HG02798 (cell line): ENCODE measurements at regions not wholly inside any gene's neighbourhood (a gene's known extent, or its start where the extent isn't known, plus 50 kb on each side); places are given as distances from the start of the nearest gene placed in this dataset.
"Not testable (repeated sequence)": the region's sequence is repeated elsewhere in the genome, so short reads cannot be mapped to it uniquely, and the experiment has no call there.

Experiments
- ATAC-seq: cut with Tn5 transposase; IDR thresholded peaks from one replicate; pipeline ENCODE4 v1.9.1; 2021; ENCODE audit warnings: mild to moderate bottlenecking; ENCODE audit not compliant: unreplicated experiment, poor library complexity

DNA sequence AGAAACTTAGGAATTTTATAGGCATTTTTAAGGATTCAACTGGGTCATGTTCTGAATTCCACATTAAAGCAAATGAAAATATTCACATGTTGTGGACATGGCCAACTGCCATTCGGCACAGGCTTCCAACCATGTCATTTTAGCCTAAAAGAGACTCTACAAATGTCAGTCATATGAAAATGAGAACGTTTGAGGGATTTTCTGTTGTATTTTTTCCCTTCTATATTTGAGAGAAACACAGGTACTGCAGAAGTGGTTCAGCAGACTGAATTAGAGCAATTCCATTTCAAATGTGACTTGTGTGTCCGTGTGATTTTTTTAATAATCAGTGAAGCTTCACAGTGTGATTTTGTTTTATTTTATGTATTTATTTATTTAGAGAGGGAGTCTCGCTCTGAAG lies 124.3 kb downstream of the TP53TG3F start:
- not testable (repeated sequence) for ATAC-seq

DNA sequence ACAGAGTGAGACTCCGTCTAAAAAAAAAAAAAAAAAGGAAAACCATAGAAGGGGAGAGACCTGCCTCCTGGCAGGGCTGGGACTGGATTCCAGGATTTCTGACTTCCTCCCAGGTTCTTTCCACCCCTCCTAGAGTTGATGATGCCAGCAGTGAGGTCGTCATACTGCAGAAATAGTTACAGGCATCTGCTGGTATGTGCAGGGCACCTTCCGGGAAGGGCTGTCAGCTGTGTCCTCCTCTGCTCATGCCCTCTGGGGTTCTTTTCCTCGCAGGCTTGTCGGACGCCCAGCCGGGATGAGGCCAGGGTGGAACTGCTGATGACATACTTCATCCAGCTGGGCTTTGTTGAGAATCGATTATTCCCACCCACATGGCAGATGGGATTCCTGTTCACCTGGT lies 129.2 kb downstream of the TP53TG3F start:
- ATAC-seq = not testable (repeated sequence)

DNA sequence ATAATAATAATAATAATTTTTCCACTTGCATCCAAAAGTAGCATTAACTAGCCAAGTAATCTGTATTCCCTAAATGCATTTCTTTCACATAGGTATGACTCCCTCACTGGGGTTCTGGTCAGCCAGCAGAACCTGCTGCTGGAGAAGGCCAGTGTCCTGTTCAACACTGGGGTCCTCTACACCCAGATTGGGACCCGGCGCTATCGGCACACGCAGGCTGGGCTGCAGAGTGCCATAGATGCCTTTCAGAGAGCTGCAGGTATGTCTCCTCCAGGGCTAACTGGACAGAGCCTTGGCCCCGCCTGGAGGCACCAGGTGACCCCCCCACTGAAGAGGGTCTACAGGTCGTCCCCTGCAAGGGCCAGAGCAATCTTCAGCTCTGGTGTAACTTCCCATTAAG lies 133.9 kb downstream of the TP53TG3F start:
- not testable (repeated sequence) for ATAC-seq

DNA sequence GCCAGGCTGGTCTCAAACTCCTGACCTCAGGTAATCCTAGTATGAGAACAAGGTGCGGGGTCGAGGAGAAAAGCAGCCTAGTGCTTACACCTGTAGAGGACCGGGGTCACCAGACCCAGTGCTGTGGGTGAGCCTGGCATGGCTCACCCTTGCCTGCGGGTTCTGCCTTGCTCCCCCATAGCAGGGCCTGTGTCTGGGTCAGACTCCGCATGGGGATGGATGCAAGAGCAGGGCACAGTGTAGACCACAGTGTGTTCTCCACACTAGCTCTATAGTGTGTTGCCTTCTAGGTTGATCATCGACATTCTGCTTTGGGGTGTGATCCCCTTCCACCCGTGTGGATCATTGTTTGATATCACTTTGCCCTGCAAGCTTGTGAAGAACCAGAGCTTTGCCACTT lies 135.7 kb downstream of the TP53TG3F start:
- not testable (repeated sequence) for ATAC-seq

DNA sequence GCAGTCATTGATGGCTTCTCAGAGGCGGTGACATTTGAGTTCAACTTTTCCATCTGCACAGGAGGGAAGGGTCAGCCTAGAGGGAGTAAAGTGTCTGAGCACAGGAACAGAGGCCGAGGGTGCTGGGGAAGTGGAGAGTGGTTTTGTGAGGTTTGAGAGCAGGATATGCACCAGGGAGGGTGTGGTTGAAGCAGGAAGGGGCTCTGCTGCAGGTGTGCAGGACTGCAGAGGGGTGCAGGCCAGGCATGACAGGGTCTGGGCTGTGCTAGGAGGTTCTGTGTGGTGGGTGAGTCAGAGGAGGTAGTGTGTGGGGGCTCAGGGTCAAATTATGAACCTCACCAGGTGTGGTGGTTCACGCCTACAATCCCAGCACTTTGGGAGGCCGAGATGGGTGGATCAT lies 141.6 kb downstream of the TP53TG3F start:
- not testable (repeated sequence) for ATAC-seq

DNA sequence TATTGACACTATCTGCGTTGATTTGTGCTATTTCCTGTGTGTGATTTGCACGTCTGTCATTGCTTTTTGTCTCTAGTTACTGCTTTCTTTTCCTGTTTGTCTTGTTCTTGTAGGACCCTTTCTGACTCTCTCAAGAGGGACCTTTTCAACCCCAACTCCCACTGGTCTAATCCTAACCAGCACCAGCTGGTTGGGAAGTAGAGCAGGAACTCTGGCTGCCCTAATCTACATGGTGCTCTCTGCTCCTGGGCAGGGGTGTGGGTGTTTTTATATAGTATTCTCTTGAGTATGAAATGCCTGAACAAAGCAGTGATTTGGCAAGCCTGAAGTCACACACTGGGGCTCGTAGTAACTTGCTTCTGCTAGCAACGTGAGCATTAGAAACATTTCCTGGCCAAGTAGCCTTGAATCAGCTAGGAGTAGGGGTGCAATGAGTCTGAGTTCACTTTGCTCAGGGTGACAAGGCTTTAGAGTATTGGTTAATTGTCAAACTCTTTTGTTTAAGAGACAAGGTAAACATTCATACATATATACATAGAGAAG lies 164.2 kb downstream of the TP53TG3F start:
- not testable (repeated sequence) for ATAC-seq

DNA sequence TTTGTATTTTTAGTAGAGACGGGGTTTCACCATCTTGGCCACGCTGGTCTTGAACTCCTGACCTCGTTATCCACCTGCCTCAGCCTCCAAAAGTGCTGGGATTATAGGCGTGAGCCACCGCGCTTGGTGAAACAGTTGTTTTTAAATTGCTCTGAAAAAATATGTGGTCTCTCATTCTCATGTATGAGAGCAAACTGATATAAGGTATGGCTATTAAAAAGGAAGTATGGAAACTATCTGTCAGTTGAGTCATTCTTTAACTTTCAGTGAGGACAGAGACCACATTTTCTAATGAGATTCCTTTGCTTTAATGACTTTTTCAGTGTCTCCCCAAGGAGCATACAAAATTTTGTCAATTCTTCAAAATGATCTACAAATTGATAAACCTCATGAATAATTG lies 169.5 kb downstream of the TP53TG3F start:
- ATAC-seq = not testable (repeated sequence)

DNA sequence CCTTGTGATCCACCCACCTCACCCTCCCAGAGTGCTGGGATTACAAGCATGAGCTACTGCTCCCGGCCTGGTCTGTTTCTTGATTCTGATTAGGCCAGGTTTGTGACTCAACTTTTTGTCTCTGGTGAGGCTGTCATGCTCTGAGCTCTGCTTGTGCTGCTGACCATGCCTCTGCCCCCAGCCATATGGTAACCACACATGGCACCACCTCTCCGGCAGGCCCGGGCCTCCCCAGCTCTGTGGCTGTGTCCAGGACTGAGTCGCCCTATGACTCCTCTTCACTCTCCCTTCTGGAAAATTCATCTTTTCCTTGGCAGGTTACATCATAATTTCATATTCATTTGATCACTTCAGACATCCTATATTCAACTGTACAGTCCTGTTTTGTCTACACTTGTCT lies 172.3 kb downstream of the TP53TG3F start:
- ATAC-seq = not testable (repeated sequence)

DNA sequence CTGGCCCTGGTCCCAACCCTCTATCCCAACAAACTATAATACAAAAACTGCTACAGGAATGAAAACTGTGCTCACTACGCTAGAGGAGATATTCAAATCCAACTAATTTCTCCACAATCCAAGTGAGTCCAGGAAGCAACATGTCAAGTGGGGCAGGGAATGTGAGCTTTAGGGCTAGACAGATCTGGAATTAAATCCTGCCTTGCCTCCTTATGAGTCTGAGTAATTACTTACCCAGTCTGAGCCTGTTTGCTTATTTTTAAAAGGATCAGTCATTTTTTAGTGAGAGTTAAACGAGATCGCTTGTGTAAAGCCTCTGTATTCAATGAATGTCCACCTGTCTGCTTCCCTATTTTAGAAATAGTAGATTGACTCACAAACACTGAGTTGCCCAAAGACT lies 174.6 kb downstream of the TP53TG3F start:
- ATAC-seq = not testable (repeated sequence)

DNA sequence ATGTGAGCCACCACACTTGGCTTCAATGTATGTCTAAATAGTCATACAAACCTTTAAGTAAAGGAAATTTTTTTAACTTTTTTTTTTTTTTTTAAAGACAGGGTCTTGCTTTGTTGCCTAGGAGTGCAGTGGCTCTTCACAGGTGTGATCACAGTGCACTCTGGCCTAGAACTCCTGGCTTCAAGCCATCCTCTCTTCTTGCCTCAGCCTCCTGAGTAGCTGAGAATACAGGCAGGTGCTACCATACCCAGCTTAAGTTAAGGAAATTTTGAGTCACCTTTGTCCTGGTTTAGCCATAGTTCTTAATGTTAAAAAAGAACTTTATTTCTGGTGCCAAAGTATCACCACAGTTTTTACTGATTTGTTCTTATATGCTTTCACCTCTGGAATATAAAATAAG lies 177.3 kb downstream of the TP53TG3F start:
- ATAC-seq = not testable (repeated sequence)

DNA sequence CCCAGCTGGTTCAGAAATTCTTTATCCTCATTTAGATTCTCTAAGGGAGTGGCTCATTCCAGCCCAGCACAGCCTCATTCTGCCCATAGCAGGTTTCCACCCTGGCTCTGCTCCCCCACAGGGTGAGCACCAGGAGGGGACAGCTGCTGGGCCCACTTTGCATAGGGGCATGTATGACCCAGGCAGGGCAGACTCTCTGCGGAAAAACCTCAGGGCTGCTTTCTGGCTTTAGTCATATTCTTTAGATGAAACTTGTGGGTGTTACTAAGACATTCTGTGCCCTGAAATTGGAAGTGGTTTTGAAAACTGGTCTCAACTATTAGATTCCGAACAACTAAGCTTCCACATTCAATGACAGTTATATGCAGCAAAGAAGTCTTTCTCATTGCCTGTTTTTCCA lies 183.9 kb downstream of the TP53TG3F start:
- ATAC-seq = not testable (repeated sequence)

DNA sequence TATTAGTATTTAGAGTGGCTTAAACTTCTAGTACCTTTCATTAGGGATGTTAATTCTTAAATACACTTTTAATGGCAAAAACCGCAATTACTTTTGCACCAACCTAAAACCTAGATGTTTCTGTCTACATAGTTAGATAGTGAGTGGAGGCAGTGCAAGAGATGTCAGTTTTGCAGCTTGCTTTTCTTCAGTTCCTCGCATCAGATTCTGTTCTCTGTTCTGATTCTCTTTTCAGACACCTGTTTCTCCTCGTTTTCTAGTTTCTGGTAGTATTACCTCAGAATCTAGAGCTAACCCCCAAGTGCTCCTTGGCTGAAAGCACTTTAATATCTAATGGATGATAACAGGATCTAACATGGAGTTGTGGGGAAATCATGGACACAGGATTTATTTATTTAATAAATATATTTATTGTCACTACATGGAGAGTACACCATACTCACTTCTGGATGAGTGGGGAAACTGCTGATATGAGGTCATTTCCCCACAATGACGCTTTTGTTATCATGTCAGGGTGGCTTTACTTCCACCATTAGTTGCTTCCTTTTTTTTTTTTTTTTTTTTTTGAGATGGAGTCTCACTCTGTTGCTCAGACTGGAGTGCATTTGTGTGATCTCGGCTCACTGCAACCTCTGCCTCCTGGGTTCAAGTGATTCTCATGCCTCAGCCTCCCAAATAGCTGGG lies 184.4 kb downstream of the TP53TG3F start:
- not testable (repeated sequence) for ATAC-seq

DNA sequence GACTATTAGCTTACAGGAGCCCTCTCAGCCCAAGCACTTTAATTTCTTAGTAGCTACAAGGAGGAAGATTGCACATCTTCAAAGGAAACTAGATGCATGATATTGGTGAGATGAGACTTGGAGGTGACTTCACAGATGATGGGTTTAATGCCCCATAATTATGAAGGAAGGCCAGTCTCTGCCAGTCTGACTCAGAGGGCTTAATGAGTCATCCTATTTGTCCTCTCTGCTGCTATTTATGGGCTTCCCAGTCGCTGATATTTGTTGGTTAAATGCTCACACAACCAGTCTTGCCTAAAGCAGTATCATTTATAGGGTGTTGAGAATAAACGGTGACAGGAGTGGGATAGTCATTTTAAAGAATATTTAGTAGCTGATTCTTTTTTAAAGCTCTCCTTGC lies 187.0 kb downstream of the TP53TG3F start:
- ATAC-seq = not testable (repeated sequence)

DNA sequence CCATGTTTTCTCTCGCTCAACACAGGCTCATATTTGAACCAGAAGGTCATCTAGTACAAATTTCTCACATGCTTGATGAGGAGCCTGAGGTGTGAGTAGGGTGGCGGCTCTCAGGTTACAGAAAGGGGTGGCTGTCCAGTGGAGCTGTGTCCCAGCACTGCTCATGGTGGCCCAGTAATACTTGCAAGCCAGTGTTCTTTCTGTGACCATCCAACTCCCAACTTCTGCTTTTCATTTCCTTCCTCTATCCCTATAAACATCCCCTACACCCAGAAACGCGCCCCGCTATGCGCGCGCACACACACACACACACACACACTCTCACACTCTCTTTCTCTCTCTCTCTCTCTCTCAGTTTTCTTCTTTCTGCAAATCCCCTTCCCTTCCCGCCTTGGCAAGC lies 196.3 kb downstream of the TP53TG3F start:
- ATAC-seq = not testable (repeated sequence)

DNA sequence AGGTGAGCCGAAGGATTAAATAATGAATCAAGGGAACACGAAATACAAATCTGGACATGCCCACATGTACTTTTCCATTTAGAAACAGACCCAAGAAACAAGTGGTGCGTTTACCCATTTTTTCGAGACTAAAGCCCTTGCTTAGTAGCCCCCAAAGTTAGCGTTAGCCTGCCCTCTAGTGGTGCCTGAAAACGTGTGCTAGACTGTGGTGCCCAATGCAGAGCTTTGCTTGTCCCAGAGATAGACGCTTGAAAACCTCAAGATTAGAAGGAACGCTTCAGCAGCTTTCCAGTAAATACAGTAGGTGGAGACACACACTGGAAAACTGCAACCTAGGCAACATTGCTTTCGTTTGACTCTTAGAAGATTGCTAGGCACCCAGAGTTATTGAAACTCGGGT lies 197.0 kb downstream of the TP53TG3F start:
- peak; percentile 63 for ATAC-seq

DNA sequence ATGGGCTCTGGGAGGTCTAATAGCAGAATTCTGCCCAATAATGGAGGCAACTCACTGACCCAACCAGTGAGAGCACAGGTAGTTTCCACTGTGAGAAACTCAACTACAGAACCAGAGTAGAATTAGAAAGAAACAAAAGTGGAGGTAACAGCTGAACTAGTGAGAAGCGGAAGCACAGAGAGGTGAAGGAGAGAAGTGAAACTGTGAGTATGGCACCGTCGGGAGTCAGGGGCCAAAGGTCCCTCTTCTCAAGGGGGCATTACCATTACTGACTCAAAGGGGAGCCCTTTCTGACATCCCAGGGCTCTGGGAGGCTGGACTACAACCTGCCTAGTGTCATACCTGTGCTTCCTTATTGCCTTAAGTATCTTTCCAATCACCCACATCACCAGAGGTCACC lies 198.3 kb downstream of the TP53TG3F start:
- not testable (repeated sequence) for ATAC-seq

DNA sequence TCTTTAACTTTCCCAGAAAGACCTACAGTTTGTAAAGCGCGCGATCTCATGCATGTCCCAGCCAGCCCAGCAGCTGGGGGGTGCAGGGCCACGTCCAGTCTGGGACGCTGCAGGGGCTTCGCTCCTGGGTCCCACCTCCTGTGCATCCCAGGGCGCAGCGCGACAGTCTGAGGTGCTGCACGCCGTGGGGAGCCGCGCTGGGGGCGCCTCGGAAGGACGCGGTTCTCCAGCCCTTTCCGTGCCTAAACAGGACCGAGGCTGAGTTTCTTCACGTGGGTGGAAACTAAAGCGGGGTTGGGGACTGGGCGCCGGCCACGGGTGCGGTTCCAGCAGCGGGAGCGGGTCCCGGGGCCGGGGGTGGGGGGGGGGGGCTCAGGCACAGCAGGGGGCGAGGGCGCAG lies 221.4 kb downstream of the TP53TG3F start:
- ATAC-seq = not testable (repeated sequence)

DNA sequence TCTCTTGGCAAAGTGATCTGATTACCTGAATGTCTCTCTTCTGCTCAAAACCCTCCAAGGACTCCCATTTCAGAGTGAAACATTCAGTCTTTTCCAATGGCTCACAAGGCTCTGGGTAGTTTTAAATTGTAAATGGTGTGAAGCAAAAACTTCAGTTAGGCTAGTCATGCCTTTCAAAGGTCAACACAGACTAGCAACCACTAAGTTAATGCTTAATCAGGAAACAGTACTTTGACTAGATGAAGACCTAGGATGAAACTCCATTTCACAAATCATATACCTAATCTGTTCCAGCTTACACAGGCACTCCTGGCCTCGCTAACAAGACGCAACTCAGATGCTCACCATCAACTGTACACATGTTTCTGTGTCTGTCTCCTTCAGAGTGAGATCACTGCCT lies 240.9 kb downstream of the TP53TG3F start:
- ATAC-seq = not testable (repeated sequence)

DNA sequence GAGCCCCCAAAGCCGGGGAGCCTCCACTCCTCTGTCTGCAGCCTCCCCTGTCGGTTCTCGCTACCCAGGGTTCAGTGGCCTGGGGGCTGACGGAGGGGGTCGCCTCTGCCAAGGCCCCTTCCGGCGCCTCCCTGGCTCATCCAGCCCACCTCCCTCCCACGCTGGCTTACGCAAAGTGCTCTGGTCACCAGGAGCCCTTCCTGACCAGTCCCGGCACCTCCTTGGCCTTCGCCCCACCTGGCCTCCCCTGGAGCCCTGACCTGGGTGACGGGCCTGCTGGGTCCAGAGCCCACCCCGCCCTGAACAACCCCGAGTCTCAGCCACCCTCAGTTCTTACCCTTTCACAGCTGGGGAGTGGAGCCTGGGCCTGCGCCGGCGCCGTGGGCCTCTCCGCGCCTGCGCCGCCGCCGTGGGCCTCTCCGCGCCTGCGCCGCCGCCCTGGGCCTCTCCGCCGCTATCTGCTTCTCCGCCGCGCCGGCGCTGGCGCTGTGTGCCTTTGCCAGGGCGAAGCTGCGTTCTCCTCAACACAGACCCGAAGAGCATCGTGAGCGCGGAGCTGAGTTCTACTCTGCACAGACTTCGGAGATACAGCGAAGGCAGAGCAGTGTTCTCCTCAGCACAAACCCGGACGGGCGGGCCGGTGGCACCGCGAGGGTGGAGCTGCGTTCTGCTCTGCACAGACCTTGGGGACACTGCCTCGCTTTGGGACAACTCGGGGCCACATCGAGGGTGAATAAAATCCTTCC lies 247.6 kb downstream of the TP53TG3F start:
- not testable (repeated sequence) for ATAC-seq

DNA sequence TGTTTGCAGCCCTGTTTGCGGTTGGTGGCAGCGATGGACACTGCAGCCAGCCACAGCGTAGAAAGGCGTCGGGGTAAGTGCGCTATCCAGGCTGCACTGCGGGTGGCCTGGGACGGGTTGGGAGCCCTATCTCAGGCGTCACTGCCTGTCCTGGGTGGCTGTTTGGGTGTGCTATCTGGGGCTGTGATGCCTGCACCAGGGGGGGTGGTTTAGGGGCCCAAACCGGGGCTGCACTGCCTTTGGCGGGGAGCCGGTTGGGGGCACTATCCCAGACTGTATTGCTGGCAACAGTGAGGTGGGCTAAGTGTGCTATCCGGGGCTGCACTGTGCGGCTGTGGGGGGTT lies 248.2 kb downstream of the TP53TG3F start:
- not testable (repeated sequence) for ATAC-seq

DNA sequence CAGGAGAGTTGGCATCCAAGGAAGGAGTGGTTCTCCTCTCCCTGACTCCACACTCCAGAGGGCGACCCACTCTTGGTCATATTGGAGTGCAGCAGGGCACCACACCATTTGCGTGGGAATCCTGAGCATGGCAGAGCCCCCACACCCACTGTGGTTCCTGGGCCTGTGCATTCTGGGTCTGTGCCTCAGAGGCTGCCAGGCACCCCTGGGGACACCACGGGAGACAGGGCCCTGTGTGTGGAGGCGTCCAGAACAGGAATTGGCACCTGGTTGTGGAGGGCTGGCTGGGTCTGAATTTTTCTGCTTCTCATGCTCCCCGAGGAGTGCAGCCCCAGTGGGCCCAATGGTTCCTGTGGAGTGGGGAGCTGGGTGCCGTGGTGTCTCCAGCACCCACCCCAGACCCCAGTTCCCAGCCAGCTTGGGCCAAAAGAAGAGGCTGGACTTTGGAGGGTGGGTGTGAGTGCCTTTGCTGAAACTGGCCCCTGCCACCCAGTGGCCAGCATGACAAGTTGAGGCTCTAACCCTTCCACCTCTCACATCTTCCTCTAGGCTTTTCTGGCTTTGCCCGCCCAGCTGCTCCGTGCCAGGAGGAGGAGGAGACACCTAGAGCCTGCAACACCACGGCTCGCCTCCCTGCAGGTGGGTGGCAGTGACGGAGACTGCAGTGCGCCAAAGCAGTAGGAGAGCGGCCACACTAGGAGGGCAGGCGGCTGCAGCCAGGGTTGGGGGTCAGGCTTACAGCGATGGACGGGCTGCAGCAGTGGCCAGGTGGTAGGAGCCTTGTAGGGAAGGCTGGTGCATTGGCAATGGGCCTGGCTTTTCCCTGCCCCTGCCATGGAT lies 250.7 kb downstream of the TP53TG3F start:
- ATAC-seq = not testable (repeated sequence)
